ENCODE measurements at regions not wholly inside any gene's neighbourhood (a gene's known extent, or its start where the extent isn't known, plus 50 kb on each side); places are given as distances from the start of the nearest gene placed in this dataset.

GRCh38 chr22:22788460-22789037 is 99.1 kb upstream of the IGLL5 start:
- 0 out of 4 replicates have a peak, but pooled peaks cover 0 to 2% of the 10 kb centered on the region in 2 experiments for H3K4me1 Mint-ChIP-seq
- Histone ChIP-seq H2BK20ac (ENCODE audit: low read depth, low read length, poor library complexity, severe bottlenecking) (no peak overlapping the region), H3K79me2 (ENCODE audit: insufficient read depth, low read length) (no peaks in the 10 kb centered on the region), H3K23ac (ENCODE audit: insufficient read length, low read depth, low read length) (no peak overlapping the region), H3K4ac (ENCODE audit: low read depth, low read length) (no peak overlapping the region), H2BK15ac (ENCODE audit: low read depth, low read length) (no peak overlapping the region), H4K8ac (replicated peaks; ENCODE audit: insufficient read length, low read depth, low read length) (no peak overlapping the region), H4K5ac (ENCODE audit: insufficient read length, low read depth, low read length) (no peak overlapping the region), H3K23me2 (ENCODE audit: insufficient read length, low read depth, low read length, poor library complexity, severe bottlenecking) (no peaks in the 10 kb centered on the region), H3K4me1 (ENCODE audit: insufficient read depth, low read length) (no peaks in the 10 kb centered on the region), H4K20me1 (ENCODE audit: control insufficient read depth, insufficient read depth, insufficient read length) (no peaks in the 10 kb centered on the region), H3K4me2 (ENCODE audit: insufficient read depth, insufficient read length, low read length) (no peak overlapping the region), H2BK5ac (ENCODE audit: insufficient read length, low read length) (no peak overlapping the region), H3K27ac (ENCODE audit: insufficient read length, low read depth, low read length) (no peak overlapping the region), H3K14ac (ENCODE audit: insufficient read depth, low read length) (no peak overlapping the region), H2BK12ac (ENCODE audit: insufficient read length, low read depth, low read length) (no peak overlapping the region), H3K9ac (ENCODE audit: extremely low read depth, insufficient read length, low read length) (no peak overlapping the region), H3K56ac (ENCODE audit: insufficient read length, low read depth, low read length) (no peak overlapping the region), H3K9me3 (ENCODE audit: control insufficient read depth, low read depth, low read length) (no peaks in the 10 kb centered on the region), H3K27me3 (ENCODE audit: insufficient read depth, low read length) (peaks cover 8% of the 10 kb centered on the region; the same call in 1 of the 2 replicates), H3T11ph (ENCODE audit: low read length) (no peak overlapping the region), H2AK5ac (ENCODE audit: insufficient read length, low read length) (no peak overlapping the region), H4K91ac (ENCODE audit: insufficient read length, low read depth, low read length) (no peak overlapping the region), H3K18ac (ENCODE audit: insufficient read length, low read depth, low read length) (no peak overlapping the region), H3K79me1 (ENCODE audit: insufficient read depth, low read depth, low read length, poor library complexity, severe bottlenecking) (no peaks in the 10 kb centered on the region), H2AFZ (ENCODE audit: low read length) (no peak overlapping the region), H2BK120ac (ENCODE audit: low read depth, low read length, poor library complexity, severe bottlenecking) (no peak overlapping the region)
- no peak for DNase-seq
- no peaks in the 10 kb centered on the region for H3K9me3 Mint-ChIP-seq
- H3K27me3 Mint-ChIP-seq (ENCODE audit: low read depth) = peaks cover 97% of the 10 kb centered on the region
- no CpG with 5 or more reads among the region's 9 CpGs for WGBS (ENCODE audit: extremely low coverage, insufficient read length, low lambda C conversion rate)
- no peak; the same call in 1 of the 3 replicates for TF ChIP-seq CTCF (conservative IDR thresholded peaks at IDR 0.05)
- H3K36me3 Mint-ChIP-seq (ENCODE audit: insufficient read depth in 1 of 3, low read depth in 3 of 3) = no peaks in the 10 kb centered on the region
- H3K4me3 Mint-ChIP-seq = no peak overlapping the region
- no peak overlapping the region for H3K27ac Mint-ChIP-seq
